ENCODE measurements at regions not wholly inside any gene's neighbourhood (a gene's known extent, or its start where the extent isn't known, plus 50 kb on each side); places are given as distances from the start of the nearest gene placed in this dataset.
A peak's percentile ranks its signal among the peaks of the same experiment; 100 is the strongest.

GRCh38 chr2:49843314-49843713, 689.0 kb upstream of the FSHR start:
- BruUV-seq (replicated peaks): no TSS peak
- no peaks in the 10 kb centered on the region for H3K27me3 ChIP-seq (replicated peaks in 1 of 2; ENCODE audit: control insufficient read depth in 2 of 2, insufficient read depth in 2 of 2, low read length in 1 of 2)

More at GRCh38 chr2:49843314-49843713, 689.0 kb upstream of the FSHR start:
- RAD21 ChIA-PET (ENCODE audit: unreplicated experiment): no interaction called here
- no peaks in the 10 kb centered on the region for H3K36me3 ChIP-seq (ENCODE audit: control insufficient read depth in 2 of 2, insufficient read depth in 2 of 2, low read length in 1 of 2)
- 0% methylated on average over 2 of the region's 2 CpGs for WGBS (ENCODE audit: insufficient coverage, insufficient replicate concordance, low lambda C conversion rate, missing lambda C conversion rate)
- no peak overlapping the region for H2AFZ ChIP-seq (ENCODE audit: control insufficient read depth, low read depth, low read length)
- H4K20me1 ChIP-seq (ENCODE audit: control insufficient read depth, insufficient read depth): no peaks in the 10 kb centered on the region
- ATAC-seq (no peak), FAIRE-seq (no peak), DNase-seq (ENCODE audit: low read depth, low spot score) (no peak)
- H3K79me2 ChIP-seq (ENCODE audit: control insufficient read depth, insufficient read depth, low read length): no peaks in the 10 kb centered on the region
- no peak overlapping the region for H3K27ac ChIP-seq (ENCODE audit: control insufficient read depth, insufficient read depth)
- SMC1A ChIA-PET (ENCODE audit: uncharacterized antibody, unreplicated experiment): no interaction called here
- in situ Hi-C loops (cut with MboI): no loop called here
- intact Hi-C loops (cut with micrococcal nuclease; ENCODE audit: unreplicated experiment): no loop called here
- no peaks in the 10 kb centered on the region for H3K9me3 ChIP-seq (replicated peaks; ENCODE audit: control insufficient read depth, insufficient read depth, low read length)
- POLR2A ChIA-PET: no interaction called here
- no peak overlapping the region for H3K4me2 ChIP-seq (ENCODE audit: control insufficient read depth, insufficient read depth)
- H3K4me1 ChIP-seq (ENCODE audit: control insufficient read depth, insufficient read depth, low read length): no peaks in the 10 kb centered on the region
- CTCF ChIA-PET: no interaction called here
- no peak overlapping the region for H3K9ac ChIP-seq (ENCODE audit: control insufficient read depth, insufficient read depth, low read length)
- TF ChIP-seq BCL11A (IDR thresholded peaks at IDR 0.05; ENCODE audit: low read depth, low read length) (no peak), KLF5 (IDR thresholded peaks at IDR 0.05; ENCODE audit: partially characterized antibody) (no peak), KDM1A (IDR thresholded peaks at IDR 0.05; ENCODE audit: borderline replicate concordance) (no peak), NFYA (IDR thresholded peaks at IDR 0.05; ENCODE audit: borderline replicate concordance, low read depth, low read length) (no peak), ZNF274 (IDR thresholded peaks at IDR 0.05; ENCODE audit: insufficient read depth, insufficient read length) (no peak), ZNF24 (IDR thresholded peaks at IDR 0.05) (no peak), YBX1 (IDR thresholded peaks at IDR 0.05) (no peak)
- TF ChIP-seq, protein P1, sequence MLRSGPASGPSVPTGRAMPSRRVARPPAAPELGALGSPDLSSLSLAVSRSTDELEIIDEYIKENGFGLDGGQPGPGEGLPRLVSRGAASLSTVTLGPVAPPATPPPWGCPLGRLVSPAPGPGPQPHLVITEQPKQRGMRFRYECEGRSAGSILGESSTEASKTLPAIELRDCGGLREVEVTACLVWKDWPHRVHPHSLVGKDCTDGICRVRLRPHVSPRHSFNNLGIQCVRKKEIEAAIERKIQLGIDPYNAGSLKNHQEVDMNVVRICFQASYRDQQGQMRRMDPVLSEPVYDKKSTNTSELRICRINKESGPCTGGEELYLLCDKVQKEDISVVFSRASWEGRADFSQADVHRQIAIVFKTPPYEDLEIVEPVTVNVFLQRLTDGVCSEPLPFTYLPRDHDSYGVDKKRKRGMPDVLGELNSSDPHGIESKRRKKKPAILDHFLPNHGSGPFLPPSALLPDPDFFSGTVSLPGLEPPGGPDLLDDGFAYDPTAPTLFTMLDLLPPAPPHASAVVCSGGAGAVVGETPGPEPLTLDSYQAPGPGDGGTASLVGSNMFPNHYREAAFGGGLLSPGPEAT (IDR thresholded peaks at IDR 0.05; ENCODE audit: low read depth): no peak
- TF ChIP-seq, protein P2, sequence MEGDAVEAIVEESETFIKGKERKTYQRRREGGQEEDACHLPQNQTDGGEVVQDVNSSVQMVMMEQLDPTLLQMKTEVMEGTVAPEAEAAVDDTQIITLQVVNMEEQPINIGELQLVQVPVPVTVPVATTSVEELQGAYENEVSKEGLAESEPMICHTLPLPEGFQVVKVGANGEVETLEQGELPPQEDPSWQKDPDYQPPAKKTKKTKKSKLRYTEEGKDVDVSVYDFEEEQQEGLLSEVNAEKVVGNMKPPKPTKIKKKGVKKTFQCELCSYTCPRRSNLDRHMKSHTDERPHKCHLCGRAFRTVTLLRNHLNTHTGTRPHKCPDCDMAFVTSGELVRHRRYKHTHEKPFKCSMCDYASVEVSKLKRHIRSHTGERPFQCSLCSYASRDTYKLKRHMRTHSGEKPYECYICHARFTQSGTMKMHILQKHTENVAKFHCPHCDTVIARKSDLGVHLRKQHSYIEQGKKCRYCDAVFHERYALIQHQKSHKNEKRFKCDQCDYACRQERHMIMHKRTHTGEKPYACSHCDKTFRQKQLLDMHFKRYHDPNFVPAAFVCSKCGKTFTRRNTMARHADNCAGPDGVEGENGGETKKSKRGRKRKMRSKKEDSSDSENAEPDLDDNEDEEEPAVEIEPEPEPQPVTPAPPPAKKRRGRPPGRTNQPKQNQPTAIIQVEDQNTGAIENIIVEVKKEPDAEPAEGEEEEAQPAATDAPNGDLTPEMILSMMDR (IDR thresholded peaks at IDR 0.05 in 2 of 3, conservative IDR thresholded peaks at IDR 0.05 in 1 of 3; ENCODE audit: control insufficient read depth in 2 of 3, extremely low read depth in 1 of 3, insufficient read depth in 1 of 3, low read depth in 3 of 3, low read length in 3 of 3): peak in 1 of 3 experiments; percentile 3; a peak in 1 of 6 replicates
- H3K4me3 ChIP-seq: no peak overlapping the region
